MCF 10A (cell line): ENCODE measurements at regions not wholly inside any gene's neighbourhood (a gene's known extent, or its start where the extent isn't known, plus 50 kb on each side); places are given as distances from the start of the nearest gene placed in this dataset.

Source experiments
- BruUV-seq: library from RNA; stranded (reverse); fragments of 400-500 nt; replicated peaks from 2 replicates; lab custom pipeline; 2021; lab: Mats Ljungman, UMichigan
- CTCF ChIA-PET: fragments of 300-600 bp; sonication (Branson Sonifier 250); formaldehyde crosslinking; extraction: SDS; loops from one replicate; lab custom pipeline; 2021; ENCODE audit warnings: antibody characterized with exemption, inconsistent platforms; lab: Yijun Ruan, JAX
- POLR2A ChIA-PET: fragments of 300-600, 350-650 bp; sonication (Branson Sonifier 250); formaldehyde crosslinking; extraction: SDS; loops from one replicate; lab custom pipeline; 2020; ENCODE audit warnings: antibody characterized with exemption, inconsistent platforms; lab: Yijun Ruan, JAX
- DNase-seq: peaks from one replicate; pipeline ENCODE4 v3.0.0-alpha.2; 2018; ENCODE audit not compliant: unreplicated experiment
- H3K27ac Mint-ChIP-seq: one replicate; pipeline ENCODE4 v1.8.0; 2022; ENCODE audit warnings: mild to moderate bottlenecking, low read depth, mixed read lengths; ENCODE audit not compliant: unreplicated experiment
- H3K27me3 Mint-ChIP-seq: one replicate; pipeline ENCODE4 v1.8.0; 2022; ENCODE audit warnings: mixed read lengths; ENCODE audit not compliant: insufficient read depth, unreplicated experiment
- H3K36me3 Mint-ChIP-seq: one replicate; pipeline ENCODE4 v1.8.0; 2022; ENCODE audit warnings: mild to moderate bottlenecking, moderate library complexity, mixed read lengths; ENCODE audit not compliant: insufficient read depth, unreplicated experiment
- H3K4me1 Mint-ChIP-seq: one replicate; pipeline ENCODE4 v1.8.0; 2022; ENCODE audit warnings: mixed read lengths; ENCODE audit not compliant: insufficient read depth, unreplicated experiment
- H3K4me3 Mint-ChIP-seq: one replicate; pipeline ENCODE4 v1.8.0; 2022; ENCODE audit warnings: mild to moderate bottlenecking, moderate library complexity, mixed read lengths; ENCODE audit not compliant: unreplicated experiment
- H3K9me3 Mint-ChIP-seq: one replicate; pipeline ENCODE4 v1.8.0; 2022; ENCODE audit warnings: mixed read lengths; ENCODE audit not compliant: unreplicated experiment
- intact Hi-C: fragments of 100-400 bp; cut with micrococcal nuclease; formaldehyde crosslinking; loops from 2 replicates; pipeline ENCODE4 v1.14.1; 2022
- TF ChIP-seq, protein P1 (sequence below): fragments of 200-600 bp; IDR thresholded peaks from one replicate; pipeline ENCODE4 v1.8.0; 2022; ENCODE audit warnings: antibody characterized with exemption, mild to moderate bottlenecking; ENCODE audit not compliant: unreplicated experiment

DNA sequence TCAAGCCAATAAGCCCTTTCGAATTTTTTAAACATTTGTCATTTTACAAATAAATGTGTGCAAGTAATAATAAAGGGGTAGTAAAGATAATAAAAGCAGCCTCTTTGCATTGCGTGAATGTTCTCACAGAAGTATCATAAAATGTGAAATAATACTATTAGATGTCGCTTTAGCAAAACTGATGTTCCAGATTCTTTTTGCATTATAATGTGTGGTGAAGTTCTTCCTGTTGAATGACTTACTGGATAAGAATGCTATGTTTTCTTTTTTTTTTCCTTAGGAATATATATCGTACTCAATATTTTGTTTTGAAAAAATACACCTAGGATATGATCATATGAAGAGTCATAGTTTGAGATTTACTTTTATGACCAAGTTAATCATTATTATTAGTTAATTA, 85.2 kb upstream of the CDH12 start:
- Mint-ChIP-seq H3K9me3 (peaks cover 4% of the 10 kb centered on the region), H3K27ac (no peak overlapping the region), H3K27me3 (no peaks in the 10 kb centered on the region), H3K4me1 (no peaks in the 10 kb centered on the region), H3K4me3 (no peak overlapping the region), H3K36me3 (no peaks in the 10 kb centered on the region)
- no peak for DNase-seq
- ChIA-PET POLR2A (no interaction called here), CTCF (no interaction called here)
- TF ChIP-seq, protein P1, sequence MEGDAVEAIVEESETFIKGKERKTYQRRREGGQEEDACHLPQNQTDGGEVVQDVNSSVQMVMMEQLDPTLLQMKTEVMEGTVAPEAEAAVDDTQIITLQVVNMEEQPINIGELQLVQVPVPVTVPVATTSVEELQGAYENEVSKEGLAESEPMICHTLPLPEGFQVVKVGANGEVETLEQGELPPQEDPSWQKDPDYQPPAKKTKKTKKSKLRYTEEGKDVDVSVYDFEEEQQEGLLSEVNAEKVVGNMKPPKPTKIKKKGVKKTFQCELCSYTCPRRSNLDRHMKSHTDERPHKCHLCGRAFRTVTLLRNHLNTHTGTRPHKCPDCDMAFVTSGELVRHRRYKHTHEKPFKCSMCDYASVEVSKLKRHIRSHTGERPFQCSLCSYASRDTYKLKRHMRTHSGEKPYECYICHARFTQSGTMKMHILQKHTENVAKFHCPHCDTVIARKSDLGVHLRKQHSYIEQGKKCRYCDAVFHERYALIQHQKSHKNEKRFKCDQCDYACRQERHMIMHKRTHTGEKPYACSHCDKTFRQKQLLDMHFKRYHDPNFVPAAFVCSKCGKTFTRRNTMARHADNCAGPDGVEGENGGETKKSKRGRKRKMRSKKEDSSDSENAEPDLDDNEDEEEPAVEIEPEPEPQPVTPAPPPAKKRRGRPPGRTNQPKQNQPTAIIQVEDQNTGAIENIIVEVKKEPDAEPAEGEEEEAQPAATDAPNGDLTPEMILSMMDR: no peak
- intact Hi-C loops: no loop called here
- BruUV-seq: no TSS peak

DNA sequence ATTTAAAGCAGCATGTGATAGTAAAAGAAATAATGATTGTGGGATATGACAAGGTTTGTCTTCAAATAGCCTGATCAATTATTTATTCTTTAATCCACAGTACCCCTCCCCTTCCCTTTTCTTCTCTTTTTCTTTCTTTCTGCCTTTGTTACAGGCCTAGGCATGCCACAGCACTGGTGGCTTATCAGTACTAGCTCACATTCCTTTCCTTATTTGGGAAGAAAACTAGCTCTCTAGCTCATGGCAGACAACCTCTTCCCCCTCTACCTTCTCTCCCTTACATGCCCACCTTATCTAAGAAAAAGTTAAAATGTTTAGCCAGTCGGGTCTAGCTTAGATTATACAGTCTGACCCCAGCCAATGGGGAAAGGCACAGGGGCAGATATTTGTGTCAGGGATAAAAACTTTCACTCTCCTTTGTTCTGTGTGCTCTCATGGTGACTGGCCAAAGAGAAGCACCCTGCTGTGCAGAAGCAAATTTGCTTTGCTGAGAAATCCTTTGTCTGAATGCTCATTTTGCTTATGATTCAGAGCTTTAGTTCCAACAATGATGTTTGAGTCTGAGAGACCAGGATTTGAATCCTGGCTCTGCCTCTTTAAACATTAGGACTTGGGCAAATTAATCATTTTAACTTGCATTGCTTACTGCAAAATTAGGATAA, 75.8 kb upstream of the CDH12 start:
- TF ChIP-seq, protein P1: no peak
- CTCF ChIA-PET: interaction anchor here (0.6 to 1.0 kb wide), 4 partner anchors 12 to 701 kb away, joined by 3 to 4 read pairs (median 4); no protein-coding TSS in a partner anchor
- no TSS peak for BruUV-seq
- no peak overlapping the region for H3K27ac Mint-ChIP-seq
- intact Hi-C loops: no loop called here
- peaks cover 19% of the 10 kb centered on the region for H3K9me3 Mint-ChIP-seq
- H3K36me3 Mint-ChIP-seq: peaks cover 6% of the 10 kb centered on the region
- no peaks in the 10 kb centered on the region for H3K4me1 Mint-ChIP-seq
- H3K27me3 Mint-ChIP-seq: no peaks in the 10 kb centered on the region
- no peak for DNase-seq
- POLR2A ChIA-PET: interaction anchor here (0.5 to 0.8 kb wide), 2 partner anchors 20 to 27 kb away, joined by 3 read pairs; no protein-coding TSS in a partner anchor
- no peak overlapping the region for H3K4me3 Mint-ChIP-seq

GRCh38 chr5:22926574-22926973, 73.4 kb upstream of the CDH12 start:
- BruUV-seq: no TSS peak
- TF ChIP-seq, protein P1: no peak
- no peak for DNase-seq
- Mint-ChIP-seq H3K36me3 (peaks cover 6% of the 10 kb centered on the region), H3K27ac (no peak overlapping the region), H3K4me1 (no peaks in the 10 kb centered on the region), H3K4me3 (no peak overlapping the region), H3K27me3 (no peaks in the 10 kb centered on the region), H3K9me3 (peaks cover 17% of the 10 kb centered on the region)
- intact Hi-C loops: no loop called here
- CTCF ChIA-PET: no interaction called here
- POLR2A ChIA-PET: interaction anchor here (0.8 to 0.9 kb wide), 2 partner anchors 18 to 34 kb away, joined by 3 to 4 read pairs; no protein-coding TSS in a partner anchor

DNA sequence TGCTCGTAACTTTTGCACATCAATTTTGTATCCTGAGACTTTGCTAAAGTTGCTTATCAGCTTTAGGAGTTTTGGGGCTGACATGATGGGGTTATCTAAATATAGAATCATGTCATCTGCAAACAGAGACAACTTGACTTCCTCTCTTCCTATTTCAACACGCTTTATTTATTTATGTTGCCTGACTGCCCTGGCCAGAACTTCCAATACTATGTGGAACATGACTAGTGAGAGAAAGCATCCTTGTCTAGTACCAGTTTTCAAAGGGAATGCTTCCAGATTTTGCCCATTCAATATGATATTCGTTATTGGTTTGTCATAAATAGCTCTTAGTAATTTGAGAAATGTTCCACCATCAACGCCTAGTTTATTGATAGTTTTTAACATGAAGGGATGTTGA, 65.4 kb upstream of the CDH12 start:
- intact Hi-C loops: no loop called here
- POLR2A ChIA-PET: no interaction called here
- CTCF ChIA-PET: no interaction called here
- no peaks in the 10 kb centered on the region for H3K4me1 Mint-ChIP-seq
- no peak overlapping the region for H3K27ac Mint-ChIP-seq
- H3K27me3 Mint-ChIP-seq: no peaks in the 10 kb centered on the region
- DNase-seq: no peak
- peaks cover 21% of the 10 kb centered on the region for H3K9me3 Mint-ChIP-seq
- no peak overlapping the region for H3K4me3 Mint-ChIP-seq
- H3K36me3 Mint-ChIP-seq: no peaks in the 10 kb centered on the region
- TF ChIP-seq, protein P1: no peak
- no TSS peak for BruUV-seq
